Ecto neural progenitor cell (in vitro differentiated cells): ENCODE measurements at regions not wholly inside any gene's neighbourhood (a gene's known extent, or its start where the extent isn't known, plus 50 kb on each side); places are given as distances from the start of the nearest gene placed in this dataset.

Experiments used
- DNase-seq: peaks from one replicate; pipeline ENCODE4 v3.0.0-alpha.2; 2018; ENCODE audit warnings: low spot score

- DNase-seq = no peak
Observed at GRCh38 chr11:19403196-19403895, 162.6 kb upstream of the E2F8 start.

- peak; percentile 14 for DNase-seq
Observed at GRCh38 chr11:19400296-19400695, 159.6 kb upstream of the E2F8 start.

GRCh38 chr11:19398772-19399527, 158.2 kb upstream of the E2F8 start:
- DNase-seq = peak; percentile 32

- no peak for DNase-seq
Observed at GRCh38 chr11:19398273-19398672, 157.5 kb upstream of the E2F8 start.

GRCh38 chr11:19395050-19395449, 154.3 kb upstream of the E2F8 start:
- DNase-seq = no peak

GRCh38 chr11:19394525-19395016, 153.8 kb upstream of the E2F8 start:
- DNase-seq = no peak

GRCh38 chr11:19393941-19394340, 153.2 kb upstream of the E2F8 start:
- DNase-seq = no peak

GRCh38 chr11:19392847-19393518, 152.2 kb upstream of the E2F8 start:
- no peak for DNase-seq

GRCh38 chr11:19392321-19392720, 151.6 kb upstream of the E2F8 start:
- no peak for DNase-seq

GRCh38 chr11:19391652-19392051, 150.9 kb upstream of the E2F8 start:
- no peak for DNase-seq

- no peak for DNase-seq
Observed at GRCh38 chr11:19391026-19391425, 150.3 kb upstream of the E2F8 start.

GRCh38 chr11:19389787-19390303, 149.1 kb upstream of the E2F8 start:
- DNase-seq = no peak

GRCh38 chr11:19382131-19382611, 141.4 kb upstream of the E2F8 start:
- DNase-seq = no peak

GRCh38 chr11:19380375-19380774, 139.6 kb upstream of the E2F8 start:
- no peak for DNase-seq

- DNase-seq = no peak
Observed at GRCh38 chr11:19379465-19379864, 138.7 kb upstream of the E2F8 start.

- DNase-seq = no peak
Observed at GRCh38 chr11:19378814-19379213, 138.1 kb upstream of the E2F8 start.

GRCh38 chr11:19377881-19378280, 137.1 kb upstream of the E2F8 start:
- no peak for DNase-seq

GRCh38 chr11:19375440-19375839, 134.7 kb upstream of the E2F8 start:
- no peak for DNase-seq

- no peak for DNase-seq
Observed at GRCh38 chr11:19374151-19374569, 133.4 kb upstream of the E2F8 start.

- no peak for DNase-seq
Observed at GRCh38 chr11:19372381-19372780, 131.6 kb upstream of the E2F8 start.

GRCh38 chr11:19370100-19370861, 129.5 kb upstream of the E2F8 start:
- no peak for DNase-seq
